ENCODE measurements at regions not wholly inside any gene's neighbourhood (a gene's known extent, or its start where the extent isn't known, plus 50 kb on each side); places are given as distances from the start of the nearest gene placed in this dataset.

GRCh38 chr5:117837786-117838185, 1150.6 kb downstream of the DTWD2 start:
- TF ChIP-seq POLR2AphosphoS5 (IDR thresholded peaks at IDR 0.05) = no peak
- TF ChIP-seq POLR2A (IDR thresholded peaks at IDR 0.05) = no peak
- TF ChIP-seq, protein P1, sequence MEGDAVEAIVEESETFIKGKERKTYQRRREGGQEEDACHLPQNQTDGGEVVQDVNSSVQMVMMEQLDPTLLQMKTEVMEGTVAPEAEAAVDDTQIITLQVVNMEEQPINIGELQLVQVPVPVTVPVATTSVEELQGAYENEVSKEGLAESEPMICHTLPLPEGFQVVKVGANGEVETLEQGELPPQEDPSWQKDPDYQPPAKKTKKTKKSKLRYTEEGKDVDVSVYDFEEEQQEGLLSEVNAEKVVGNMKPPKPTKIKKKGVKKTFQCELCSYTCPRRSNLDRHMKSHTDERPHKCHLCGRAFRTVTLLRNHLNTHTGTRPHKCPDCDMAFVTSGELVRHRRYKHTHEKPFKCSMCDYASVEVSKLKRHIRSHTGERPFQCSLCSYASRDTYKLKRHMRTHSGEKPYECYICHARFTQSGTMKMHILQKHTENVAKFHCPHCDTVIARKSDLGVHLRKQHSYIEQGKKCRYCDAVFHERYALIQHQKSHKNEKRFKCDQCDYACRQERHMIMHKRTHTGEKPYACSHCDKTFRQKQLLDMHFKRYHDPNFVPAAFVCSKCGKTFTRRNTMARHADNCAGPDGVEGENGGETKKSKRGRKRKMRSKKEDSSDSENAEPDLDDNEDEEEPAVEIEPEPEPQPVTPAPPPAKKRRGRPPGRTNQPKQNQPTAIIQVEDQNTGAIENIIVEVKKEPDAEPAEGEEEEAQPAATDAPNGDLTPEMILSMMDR (IDR thresholded peaks at IDR 0.05 in 8 of 11, conservative IDR thresholded peaks at IDR 0.05 in 3 of 11) = no peak
- DNase-seq = no peak
- 85 to 92% (median 87%) methylated on average over 4 of the region's 4 CpGs for WGBS, 5 donors
- intact Hi-C loops (cut with DNase I; ENCODE audit: low total_unique reads) = no loop called here
- H3K27ac ChIP-seq = no peak overlapping the region
- H3K36me3 ChIP-seq = no peaks in the 10 kb centered on the region
- H3K4me1 ChIP-seq = no peaks in the 10 kb centered on the region
- no peaks in the 10 kb centered on the region for H3K9me3 ChIP-seq
- H3K27me3 ChIP-seq (replicated peaks in 1 of 7) = no peaks in the 10 kb centered on the region
- H3K4me3 ChIP-seq = no peak overlapping the region

- H3K27ac ChIP-seq = no peak overlapping the region
- TF ChIP-seq POLR2AphosphoS5 (IDR thresholded peaks at IDR 0.05) = no peak
- no peak for TF ChIP-seq POLR2A (IDR thresholded peaks at IDR 0.05)
- TF ChIP-seq, protein P1 (IDR thresholded peaks at IDR 0.05 in 8 of 11, conservative IDR thresholded peaks at IDR 0.05 in 3 of 11) = no peak
- no peaks in the 10 kb centered on the region for H3K36me3 ChIP-seq
- WGBS, 5 donors = 84 to 94% (median 91%) methylated on average over 4 of the region's 4 CpGs
- H3K27me3 ChIP-seq (replicated peaks in 1 of 7) = no peaks in the 10 kb centered on the region
- DNase-seq = no peak
- intact Hi-C loops (cut with DNase I; ENCODE audit: low total_unique reads) = no loop called here
- H3K4me1 ChIP-seq = no peaks in the 10 kb centered on the region
- peaks cover 0 to 17% (median 0%) of the 10 kb centered on the region in 8 donors for H3K9me3 ChIP-seq
- H3K4me3 ChIP-seq = no peak overlapping the region
These were observed 1154.7 kb downstream of the DTWD2 start for GRCh38 chr5:117833691-117834090.

DNA sequence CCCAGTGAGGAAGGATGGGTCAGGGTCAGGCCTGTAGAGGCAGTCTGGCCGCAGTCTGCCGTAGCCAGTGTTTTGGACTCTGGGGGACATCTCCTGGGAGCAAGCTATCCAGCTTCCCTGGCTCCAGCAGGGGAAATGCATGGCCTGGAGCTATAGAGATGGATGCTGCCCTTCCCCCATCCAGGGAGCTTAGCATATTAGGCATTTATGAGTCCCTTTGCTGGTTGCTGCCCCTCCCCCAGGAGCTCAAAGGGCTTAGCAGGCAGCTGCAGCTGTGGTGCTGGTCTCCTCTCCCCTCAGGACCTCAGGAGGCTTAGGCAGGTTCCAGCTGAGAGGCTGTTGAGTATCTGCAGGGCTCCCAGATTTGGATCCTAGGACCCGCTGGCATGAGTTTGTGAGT, 1158.7 kb downstream of the DTWD2 start:
- TF ChIP-seq POLR2A (IDR thresholded peaks at IDR 0.05) = no peak
- no peaks in the 10 kb centered on the region for H3K4me1 ChIP-seq
- H3K9me3 ChIP-seq = peaks cover 0 to 38% (median 12%) of the 10 kb centered on the region in 8 donors
- 40 to 85% (median 80%) methylated on average over 1 to 3 of the region's 3 CpGs for WGBS, 5 donors
- no peaks in the 10 kb centered on the region for H3K27me3 ChIP-seq (replicated peaks in 1 of 7)
- intact Hi-C loops (cut with DNase I; ENCODE audit: low total_unique reads) = no loop called here
- no peaks in the 10 kb centered on the region for H3K36me3 ChIP-seq
- H3K4me3 ChIP-seq = no peak overlapping the region
- DNase-seq = no peak
- no peak overlapping the region for H3K27ac ChIP-seq

- H3K36me3 ChIP-seq = no peaks in the 10 kb centered on the region
- H3K27ac ChIP-seq = no peak overlapping the region
- H3K27me3 ChIP-seq (replicated peaks in 1 of 7) = no peaks in the 10 kb centered on the region
- DNase-seq = no peak
- intact Hi-C loops (cut with DNase I; ENCODE audit: low total_unique reads) = no loop called here
- WGBS, 5 donors = 79 to 92% (median 90%) methylated on average over 2 of the region's 2 CpGs
- H3K4me1 ChIP-seq = no peaks in the 10 kb centered on the region
- no peak overlapping the region for H3K4me3 ChIP-seq
- TF ChIP-seq POLR2AphosphoS5 (IDR thresholded peaks at IDR 0.05) = no peak
- TF ChIP-seq, protein P1 (IDR thresholded peaks at IDR 0.05 in 8 of 11, conservative IDR thresholded peaks at IDR 0.05 in 3 of 11) = no peak
- no peak for TF ChIP-seq POLR2A (IDR thresholded peaks at IDR 0.05)
- H3K9me3 ChIP-seq = peaks cover 0 to 35% (median 9%) of the 10 kb centered on the region in 8 donors
These were observed 1174.5 kb downstream of the DTWD2 start for GRCh38 chr5:117813850-117814249.

- Histone ChIP-seq H3K9me3 (peaks cover 0 to 32% (median 9%) of the 10 kb centered on the region in 8 donors), H3K27me3 (replicated peaks in 1 of 7) (no peaks in the 10 kb centered on the region), H3K27ac (no peak overlapping the region), H3K4me3 (no peak overlapping the region), H3K4me1 (no peaks in the 10 kb centered on the region), H3K36me3 (no peaks in the 10 kb centered on the region)
- TF ChIP-seq, protein P1 (IDR thresholded peaks at IDR 0.05 in 8 of 11, conservative IDR thresholded peaks at IDR 0.05 in 3 of 11) = no peak
- no peak for TF ChIP-seq POLR2AphosphoS5 (IDR thresholded peaks at IDR 0.05)
- TF ChIP-seq POLR2A (IDR thresholded peaks at IDR 0.05) = no peak
- no peak for DNase-seq
- intact Hi-C loops (cut with DNase I; ENCODE audit: low total_unique reads) = no loop called here
- WGBS, 5 donors = 78 to 97% (median 84%) methylated on average over 1 of the region's 1 CpG
These were observed 1175.5 kb downstream of the DTWD2 start for GRCh38 chr5:117812861-117813260.

Data from spleen (tissue), 11 donors.